ENCODE measurements at regions not wholly inside any gene's neighbourhood (a gene's known extent, or its start where the extent isn't known, plus 50 kb on each side); places are given as distances from the start of the nearest gene placed in this dataset.
"Not testable (repeated sequence)": the region's sequence is repeated elsewhere in the genome, so short reads cannot be mapped to it uniquely, and the experiment has no call there.

DNA sequence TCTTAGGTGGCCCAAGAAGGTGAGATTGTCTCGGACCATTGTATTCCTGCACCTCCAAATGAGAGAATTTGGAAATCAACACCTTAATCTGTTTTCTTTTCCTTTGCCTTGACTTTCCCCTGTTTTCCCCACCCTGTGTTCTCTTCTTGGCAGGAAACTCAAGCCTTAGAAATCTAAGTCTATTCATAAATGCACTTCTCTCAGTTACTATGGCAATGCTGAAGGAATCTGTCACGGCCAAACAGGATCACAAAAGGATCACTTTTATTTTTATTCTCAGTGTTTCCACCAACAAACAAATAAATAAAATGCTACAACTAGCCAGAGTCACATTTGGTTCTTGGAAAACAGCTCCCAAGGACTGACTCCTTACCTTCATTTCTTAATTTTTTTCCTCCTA is 270.5 kb downstream of the BCAT1 start:
- DNase-seq (ENCODE audit: low spot score) = no peak

DNA sequence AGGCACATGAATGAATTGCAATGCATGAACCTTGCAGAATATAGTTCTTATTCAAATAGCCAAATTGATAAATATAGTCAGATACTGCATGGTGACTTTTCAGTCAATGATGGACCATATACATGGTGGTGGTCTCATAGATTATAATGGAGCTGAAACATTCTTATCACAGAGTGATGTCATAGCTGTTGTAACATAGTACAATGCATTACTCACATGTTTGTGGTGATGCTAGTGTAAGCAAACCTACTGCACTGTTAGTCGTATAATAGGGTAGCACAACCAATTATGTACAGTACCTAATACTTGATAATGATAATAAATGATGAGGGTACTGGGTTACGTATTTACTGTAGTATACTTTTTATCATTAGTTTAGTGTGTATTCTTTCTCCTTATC is 280.3 kb downstream of the BCAT1 start:
- DNase-seq (ENCODE audit: low spot score) = no peak

GRCh38 chr12:24664161-24664880 is 284.6 kb downstream of the BCAT1 start:
- no peak for DNase-seq (ENCODE audit: low spot score)

DNA sequence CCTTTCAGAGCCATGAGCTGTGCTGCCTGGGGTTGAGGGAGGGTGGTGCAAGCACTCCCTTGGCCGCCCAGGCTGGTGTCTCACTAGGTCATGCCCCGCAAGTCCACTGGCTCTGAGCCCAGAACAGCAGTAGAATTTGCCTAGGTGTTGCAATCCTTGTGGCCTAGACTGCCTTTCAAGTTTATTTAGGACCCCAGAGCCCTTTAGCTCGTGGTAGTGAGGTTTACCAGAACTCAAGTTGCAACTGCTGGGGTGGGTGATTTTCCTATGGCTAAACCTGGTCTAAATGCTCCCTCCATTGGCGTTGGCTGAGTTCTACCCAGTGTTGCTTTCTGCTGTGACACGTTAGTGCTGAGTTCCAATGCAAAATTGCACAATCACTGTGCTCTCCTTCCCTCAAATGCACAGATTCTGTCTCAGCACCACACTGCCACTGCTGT is 287.2 kb downstream of the BCAT1 start:
- no peak for DNase-seq (ENCODE audit: low spot score)

DNA sequence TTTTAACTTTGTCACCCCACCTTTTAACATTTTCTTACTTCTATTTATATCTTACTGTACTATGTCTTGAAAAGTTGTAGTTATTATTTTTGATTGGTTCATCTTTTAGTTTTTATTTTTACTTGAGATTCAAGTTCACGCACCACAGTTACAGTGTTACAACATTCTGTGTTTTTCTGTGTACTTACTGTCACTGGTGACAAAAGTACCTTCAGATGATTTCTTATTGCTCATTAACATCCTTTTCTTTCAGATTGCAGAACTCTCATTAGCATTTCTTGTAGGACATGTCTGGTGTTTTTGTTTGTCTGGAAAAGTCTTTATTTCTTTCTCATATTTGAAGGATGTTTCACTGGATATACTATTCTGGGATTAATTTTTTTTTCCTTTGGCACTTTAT is 289.9 kb downstream of the BCAT1 start:
- DNase-seq (ENCODE audit: low spot score) = no peak

GRCh38 chr12:24654344-24654743 is 294.6 kb downstream of the BCAT1 start:
- not testable (repeated sequence) for DNase-seq (ENCODE audit: low spot score)

GRCh38 chr12:24649634-24650033 is 299.3 kb downstream of the BCAT1 start:
- no peak for DNase-seq (ENCODE audit: low spot score)

DNA sequence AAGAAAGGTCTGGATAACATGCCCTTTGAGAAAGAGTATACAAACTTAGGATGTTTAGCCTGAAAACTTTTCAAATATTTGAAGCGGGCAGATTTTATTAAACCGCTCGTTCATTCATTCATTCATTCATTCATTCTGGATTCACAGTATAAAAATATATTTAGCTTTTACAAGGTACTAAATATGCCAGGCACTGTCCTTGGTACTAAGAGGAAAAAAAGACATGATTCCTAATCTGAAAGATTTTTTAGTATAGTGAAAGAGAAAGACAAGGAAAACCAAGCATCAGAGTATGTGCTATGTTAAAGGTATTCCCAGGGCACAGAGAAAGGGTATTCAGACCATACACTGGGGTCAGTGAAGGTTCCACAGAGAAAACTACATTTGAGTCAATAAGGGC is 299.7 kb downstream of the BCAT1 start:
- DNase-seq (ENCODE audit: low spot score) = no peak

- no peak for DNase-seq (ENCODE audit: low spot score)
These were observed 303.6 kb downstream of the BCAT1 start for GRCh38 chr12:24645254-24645653.

- DNase-seq (ENCODE audit: low spot score) = no peak
These were observed 305.5 kb downstream of the BCAT1 start for GRCh38 chr12:24643120-24644119.

- no peak for DNase-seq (ENCODE audit: low spot score)
These were observed 309.3 kb downstream of the BCAT1 start for GRCh38 chr12:24639641-24640040.

GRCh38 chr12:24632466-24632865 is 316.4 kb downstream of the BCAT1 start:
- DNase-seq (ENCODE audit: low spot score) = no peak

GRCh38 chr12:24631676-24632426 is 317.1 kb downstream of the BCAT1 start:
- no peak for DNase-seq (ENCODE audit: low spot score)

DNA sequence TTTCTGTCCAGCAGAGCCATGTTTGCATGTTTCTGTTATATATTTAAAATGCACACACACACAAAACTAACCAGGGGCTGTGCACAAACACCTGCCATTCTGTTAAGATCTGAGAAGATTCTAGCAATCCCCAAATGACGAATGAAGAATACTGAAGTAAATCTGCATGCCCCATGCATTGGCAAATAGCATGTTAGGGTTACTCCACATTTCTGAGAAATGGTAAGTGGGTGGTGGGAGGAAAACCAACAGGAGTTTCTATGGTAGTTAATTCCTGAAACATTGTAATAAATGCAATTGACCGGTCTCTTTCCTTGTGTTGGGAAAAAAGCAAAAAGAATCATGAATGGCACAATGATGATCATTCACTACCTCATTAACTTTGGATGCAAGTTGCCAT is 318.0 kb downstream of the BCAT1 start:
- no peak for DNase-seq (ENCODE audit: low spot score)

DNA sequence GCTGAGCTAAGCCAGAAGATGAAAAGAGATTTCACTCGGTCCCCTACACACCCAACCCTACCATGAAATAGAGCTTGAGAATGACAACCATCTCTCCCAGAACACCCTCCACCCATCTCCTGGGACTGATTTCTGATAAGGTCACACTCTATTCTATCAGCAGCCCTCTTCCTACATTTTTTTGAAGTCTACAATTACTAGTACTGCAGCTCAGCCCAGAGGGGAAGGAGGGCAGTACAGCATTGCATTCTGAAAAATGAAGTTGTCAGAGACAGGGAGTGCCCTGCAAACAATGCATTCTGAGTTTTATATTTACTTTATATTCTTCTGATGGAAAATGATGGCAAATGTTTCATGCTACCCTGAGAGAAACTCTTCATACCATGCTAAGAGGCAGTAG is 318.5 kb downstream of the BCAT1 start:
- DNase-seq (ENCODE audit: low spot score) = peak; percentile 20

DNA sequence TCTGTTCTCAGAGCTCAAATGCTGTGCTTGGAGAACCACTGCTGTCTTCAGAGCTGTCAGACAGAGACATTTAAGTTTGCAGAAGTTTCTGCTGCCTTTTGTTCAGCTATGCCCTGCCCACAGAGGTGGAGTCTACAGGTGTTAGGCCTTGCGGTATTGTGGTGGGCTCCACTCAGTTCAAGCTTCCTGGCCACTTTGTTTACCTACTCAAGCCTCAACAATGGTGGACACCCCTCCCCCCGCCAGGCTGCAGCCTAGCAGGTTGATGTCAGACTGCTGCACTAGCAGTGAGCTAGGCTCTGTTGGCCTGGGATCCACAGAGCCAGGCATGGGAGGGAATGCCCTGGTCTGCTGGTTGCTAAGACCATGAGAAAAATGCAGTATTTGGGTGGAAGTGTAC is 323.8 kb downstream of the BCAT1 start:
- DNase-seq (ENCODE audit: low spot score) = no peak

- not testable (repeated sequence) for DNase-seq (ENCODE audit: low spot score)
These were observed 328.9 kb downstream of the BCAT1 start for GRCh38 chr12:24619954-24620353.

DNA sequence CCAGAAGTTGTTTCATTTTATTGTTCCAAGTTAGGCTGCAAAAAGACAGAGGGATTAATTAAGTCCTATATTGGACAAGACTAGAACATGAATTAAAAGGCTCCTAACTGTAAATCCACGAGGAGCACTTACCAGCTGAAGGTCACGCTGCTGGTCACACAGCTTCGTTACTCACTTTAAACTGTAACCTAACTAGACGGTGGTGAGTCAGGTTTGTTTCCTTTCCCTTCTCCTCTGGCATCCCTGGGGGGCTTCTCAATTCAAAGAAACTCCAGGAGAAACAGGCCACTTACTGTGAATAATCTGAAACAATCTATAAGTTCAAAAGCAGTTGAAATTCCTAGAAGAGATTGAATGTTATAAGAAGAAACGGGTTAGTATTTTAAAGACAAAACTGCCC is 331.4 kb downstream of the BCAT1 start:
- no peak for DNase-seq (ENCODE audit: low spot score)

GRCh38 chr12:24615967-24616411 is 332.9 kb downstream of the BCAT1 start:
- DNase-seq (ENCODE audit: low spot score) = no peak

DNA sequence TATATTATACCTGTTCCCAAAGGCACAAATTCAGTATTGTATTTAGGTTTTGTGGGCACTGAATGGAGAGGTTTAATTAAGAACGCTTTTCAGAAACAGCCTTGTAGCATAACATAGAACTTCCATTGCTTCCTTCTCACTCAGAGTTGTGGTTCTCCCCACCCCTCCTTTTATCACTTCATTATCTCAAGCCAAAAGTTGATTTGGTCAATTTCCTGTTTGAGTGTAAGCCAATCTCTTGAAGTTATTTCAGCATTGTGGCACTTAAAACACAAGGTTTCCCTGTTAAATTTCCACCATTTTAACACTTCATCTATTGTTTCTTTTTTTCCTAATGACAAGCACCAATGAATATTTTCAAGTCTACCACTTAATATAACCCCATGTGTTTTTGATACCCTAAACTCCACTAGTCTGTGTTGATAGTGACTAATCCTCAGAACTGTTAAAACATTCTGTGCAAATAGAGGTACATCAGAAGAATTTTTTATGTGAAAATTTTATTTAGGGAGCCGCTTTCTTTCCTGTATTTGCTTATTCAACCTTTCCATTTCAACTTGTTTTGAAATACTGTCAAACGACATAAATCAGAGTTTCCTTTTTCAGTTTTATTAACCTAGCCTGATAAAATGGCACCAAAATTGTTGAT is 340.1 kb downstream of the BCAT1 start:
- no peak for DNase-seq (ENCODE audit: low spot score)

- no peak for DNase-seq (ENCODE audit: low spot score)
These were observed 340.8 kb downstream of the BCAT1 start for GRCh38 chr12:24608108-24608507.

All from SK-N-DZ (cell line).